GM12891 (cell line): ENCODE measurements at regions not wholly inside any gene's neighbourhood (a gene's known extent, or its start where the extent isn't known, plus 50 kb on each side); places are given as distances from the start of the nearest gene placed in this dataset.

Experiments
- POLR2A ChIP-seq: IDR thresholded peaks from 2 replicates; pipeline ENCODE4 v1.6.1; 2011; ENCODE audit warnings: low read depth, low read length, control low read depth
- POLR2AphosphoS5 ChIP-seq: IDR thresholded peaks from 2 replicates; pipeline ENCODE4 v1.6.1; 2011; ENCODE audit warnings: low read depth, low read length, control low read depth
- POU2F2 ChIP-seq: IDR thresholded peaks from 2 replicates; pipeline ENCODE4 v1.6.1; 2011; ENCODE audit warnings: low read depth, mild to moderate bottlenecking, control low read depth, low read length, moderate library complexity
- SPI1 ChIP-seq: IDR thresholded peaks from 2 replicates; pipeline ENCODE4 v1.6.1; 2011; ENCODE audit warnings: low read depth, low read length, control low read depth
- TAF1 ChIP-seq: IDR thresholded peaks from 2 replicates; pipeline ENCODE4 v1.6.1; 2011; ENCODE audit warnings: low read depth, low read length, control low read depth

DNA sequence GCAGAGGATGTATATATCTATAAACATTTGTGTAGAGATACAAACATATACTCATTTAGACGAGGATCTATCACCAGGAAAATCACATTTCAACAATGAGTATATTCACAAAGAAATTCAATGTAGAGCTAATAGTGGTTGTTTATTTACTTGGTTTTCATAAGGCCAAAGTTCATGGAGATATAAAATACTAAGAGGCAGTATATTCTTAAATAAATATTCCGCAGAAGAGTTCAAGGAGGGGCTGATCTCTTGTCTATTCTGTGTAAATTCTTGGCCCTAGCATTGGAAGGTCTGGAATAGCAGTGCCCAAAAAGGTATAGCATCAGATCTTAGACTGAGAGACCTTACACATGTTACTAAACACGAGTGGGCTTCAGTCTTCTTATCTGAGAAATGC lies 122.1 kb downstream of the EDEM1 start:
- no peak for TF ChIP-seq POLR2A
- no peak for TF ChIP-seq POLR2AphosphoS5
- no peak for TF ChIP-seq TAF1
- no peak for TF ChIP-seq POU2F2
- no peak for TF ChIP-seq SPI1
